SK-N-SH (cell line): ENCODE measurements at regions not wholly inside any gene's neighbourhood (a gene's known extent, or its start where the extent isn't known, plus 50 kb on each side); places are given as distances from the start of the nearest gene placed in this dataset.

Source experiments
- CTCF ChIA-PET: fragments of 300-600, 350-600 bp; formaldehyde crosslinking; extraction: SDS; loops from one replicate; lab custom pipeline; 2021; lab: Yijun Ruan, JAX
- POLR2A ChIA-PET: fragments of 350-600 bp; sonication (Branson Sonifier 250); formaldehyde crosslinking; extraction: SDS; loops from one replicate; lab custom pipeline; 2020; ENCODE audit warnings: antibody characterized with exemption, inconsistent platforms; lab: Yijun Ruan, JAX
- DNase-seq: peaks from one replicate; pipeline ENCODE4 v3.0.0; 2012
- H2AFZ ChIP-seq: fragments of 200-600 bp; sonication (generic); 2 replicates; pipeline ENCODE4 v1.8.1; 2016; ENCODE audit warnings: antibody characterized with exemption, mild to moderate bottlenecking, low read depth
- H3F3A ChIP-seq: fragments of 200-600 bp; sonication (generic); replicated peaks from 2 replicates; pipeline ENCODE3; 2016; ENCODE audit warnings: antibody characterized with exemption, mild to moderate bottlenecking; ENCODE audit not compliant: insufficient read depth
- H3K27ac ChIP-seq, 2 experiments: fragments of 200-500 bp in 1 of 2; fragments of 200-600 bp in 1 of 2; sonication (Bioruptor generic) in 1 of 2; sonication (generic), shearing (Covaris generic) in 1 of 2; 2 replicates each; pipeline versions ENCODE4 v1.5.1 to v1.6.1; 2014 to 2016; ENCODE audit warnings: low read depth in 2 of 2, inconsistent platforms in 1 of 2, low read length in 1 of 2, mild to moderate bottlenecking in 1 of 2, mixed read lengths in 1 of 2
- H3K27me3 ChIP-seq: fragments of 200-600 bp; sonication (generic), shearing (Covaris generic); 2 replicates; pipeline ENCODE4 v1.6.1; 2016; ENCODE audit warnings: mixed run types; ENCODE audit not compliant: insufficient read depth
- H3K36me3 ChIP-seq, 2 experiments: fragments of 200-500 bp in 1 of 2; fragments of 200-600 bp in 1 of 2; sonication (Bioruptor generic) in 1 of 2; sonication (generic) in 1 of 2; replicated peaks in 1 of 2; 2 replicates each; pipeline versions ENCODE3 to v1.5.1; 2014 to 2016; ENCODE audit warnings: low read length in 1 of 2, mild to moderate bottlenecking in 1 of 2; ENCODE audit not compliant: insufficient read depth in 2 of 2, control insufficient read depth in 1 of 2
- H3K4me1 ChIP-seq, 2 experiments: fragments of 200-500 bp in 1 of 2; fragments of 200-600 bp in 1 of 2; sonication (Bioruptor generic) in 1 of 2; sonication (generic), shearing (Covaris generic) in 1 of 2; 2 replicates each; pipeline versions ENCODE4 v1.5.1 to v1.6.1; 2014 to 2016; ENCODE audit warnings: low read depth in 1 of 2, low read length in 1 of 2, mixed run types in 1 of 2; ENCODE audit not compliant: insufficient read depth in 2 of 2, control insufficient read depth in 1 of 2
- H3K4me2 ChIP-seq: fragments of 200-600 bp; sonication (generic), shearing (Covaris generic); 2 replicates; pipeline ENCODE4 v1.6.1; 2017; ENCODE audit warnings: mixed run types
- H3K4me3 ChIP-seq, 2 experiments: fragments of 200-500 bp in 1 of 2; fragments of 200-600 bp in 1 of 2; sonication (Bioruptor generic) in 1 of 2; sonication (generic), shearing (Covaris generic) in 1 of 2; 2 replicates each; pipeline versions ENCODE4 v1.5.1 to v1.8.1; 2014 to 2016; ENCODE audit warnings: low read depth in 2 of 2, inconsistent platforms in 1 of 2, low read length in 1 of 2, mild to moderate bottlenecking in 1 of 2, mixed read lengths in 1 of 2, moderate library complexity in 1 of 2
- H3K79me2 ChIP-seq: fragments of 200-600 bp; sonication (generic); 2 replicates; pipeline ENCODE4 v1.8.1; 2017; ENCODE audit warnings: mild to moderate bottlenecking; ENCODE audit not compliant: insufficient read depth
- H3K9ac ChIP-seq: fragments of 200-600 bp; sonication (generic); 2 replicates; pipeline ENCODE4 v1.6.1; 2017; ENCODE audit warnings: mixed run types
- H3K9me2 ChIP-seq: fragments of 200-600 bp; sonication (generic); 2 replicates; pipeline ENCODE4 v1.6.1; 2017; ENCODE audit warnings: mixed run types
- H3K9me3 ChIP-seq: fragments of 200-600 bp; sonication (generic); 2 replicates; pipeline ENCODE4 v1.6.1; 2017; ENCODE audit warnings: mixed run types, mild to moderate bottlenecking, moderate library complexity
- H4K20me1 ChIP-seq: fragments of 200-600 bp; sonication (generic); 2 replicates; pipeline ENCODE4 v1.6.1; 2017; ENCODE audit warnings: mild to moderate bottlenecking, mixed run types; ENCODE audit not compliant: insufficient read depth
- FOXM1 ChIP-seq: IDR thresholded peaks from 2 replicates; pipeline ENCODE4 v1.4.0; 2012; ENCODE audit warnings: low read depth, mild to moderate bottlenecking
- NRF1 ChIP-seq: IDR thresholded peaks from 2 replicates; pipeline ENCODE4 v1.6.1; 2012; ENCODE audit warnings: low read depth, mild to moderate bottlenecking, low read length
- POLR2AphosphoS5 ChIP-seq: IDR thresholded peaks from 2 replicates; pipeline ENCODE4 v1.6.1; 2012; ENCODE audit warnings: low read depth, low read length
- RAD21 ChIP-seq: IDR thresholded peaks from 2 replicates; pipeline ENCODE4 v1.6.1; 2012; ENCODE audit warnings: mild to moderate bottlenecking, low read length
- TCF12 ChIP-seq: IDR thresholded peaks from 2 replicates; pipeline ENCODE4 v1.4.0; 2012
- YY1 ChIP-seq: IDR thresholded peaks from 2 replicates; pipeline ENCODE4 v1.4.0; 2012; ENCODE audit warnings: low read depth, mild to moderate bottlenecking
- WGBS: methylation state at CpG from one replicate; pipeline ENCODE4 v1.1.6; 2017; ENCODE audit warnings: low lambda C conversion rate; 5-methylcytosine and 5-hydroxymethylcytosine counted together
- TF ChIP-seq, protein P1 (sequence below): fragments of 150-350 bp; IDR thresholded peaks from 2 replicates; pipeline ENCODE4 v1.6.1; 2016; ENCODE audit warnings: mild to moderate bottlenecking, low read depth, low read length
- TF ChIP-seq, protein P2 (sequence below): fragments of 200-600 bp; sonication (generic); IDR thresholded peaks from 2 replicates; pipeline ENCODE4 v1.6.1; 2017; ENCODE audit warnings: antibody characterized with exemption, mild to moderate bottlenecking, moderate library complexity
- TF ChIP-seq, protein P3 (sequence below): IDR thresholded peaks from 2 replicates; pipeline ENCODE4 v1.4.0; 2012; ENCODE audit warnings: low read depth
- TF ChIP-seq, protein P4 (sequence below): IDR thresholded peaks from 2 replicates; pipeline ENCODE4 v1.4.0; 2012; ENCODE audit warnings: low read depth, borderline replicate concordance

DNA sequence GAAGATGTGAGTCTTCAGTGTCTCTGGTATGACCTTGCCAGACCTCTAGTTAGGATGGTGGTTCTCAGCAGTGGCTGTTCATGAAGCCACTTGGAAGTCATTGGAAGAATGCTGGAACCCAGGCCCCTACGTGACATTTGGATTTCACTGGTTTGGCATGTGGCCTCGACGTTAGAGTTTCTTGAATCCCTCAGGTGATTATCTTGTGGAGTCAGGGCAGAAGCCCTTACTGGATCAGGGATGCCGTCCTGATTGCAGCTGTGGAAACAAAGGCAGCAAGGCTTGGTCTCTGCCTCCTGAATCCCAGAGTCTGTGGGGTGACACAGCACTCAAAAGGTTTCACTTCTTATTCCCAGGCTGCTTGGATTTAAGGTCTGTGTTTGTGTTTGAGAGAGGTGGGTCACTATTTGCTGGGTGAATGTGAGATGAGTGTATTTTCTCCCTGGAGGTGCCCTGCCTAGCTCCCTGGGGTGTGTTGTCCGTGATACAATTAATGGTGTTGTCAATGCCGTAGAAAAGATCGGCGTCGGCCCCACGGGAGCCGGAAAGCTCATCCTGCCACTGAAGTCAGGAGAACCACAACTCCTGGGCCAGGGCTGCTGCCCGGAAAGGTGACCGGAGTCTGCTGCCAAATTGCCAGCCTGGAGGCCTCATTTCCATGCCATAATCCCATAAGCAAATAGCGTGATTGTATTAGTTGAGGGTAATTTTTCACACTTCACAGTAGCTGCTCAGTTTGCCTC, 939.0 kb downstream of the BRD1 start:
- no peaks in the 10 kb centered on the region for H3F3A ChIP-seq
- H3K4me3 ChIP-seq: no peak overlapping the region
- H3K36me3 ChIP-seq: no peaks in the 10 kb centered on the region
- H4K20me1 ChIP-seq: no peaks in the 10 kb centered on the region
- H3K9me3 ChIP-seq: no peaks in the 10 kb centered on the region
- no peaks in the 10 kb centered on the region for H3K9me2 ChIP-seq
- POLR2A ChIA-PET: no interaction called here
- no peak overlapping the region for H3K9ac ChIP-seq
- no peak overlapping the region for H3K4me2 ChIP-seq
- H2AFZ ChIP-seq: no peak overlapping the region
- H3K4me1 ChIP-seq: no peaks in the 10 kb centered on the region
- DNase-seq: no peak
- CTCF ChIA-PET: interaction anchor here (1.0 kb wide), 1 partner anchor 9 kb away, joined by 4 read pairs; no protein-coding TSS in a partner anchor
- no peaks in the 10 kb centered on the region; the same call in 1 of the 2 replicates for H3K27me3 ChIP-seq
- no peak overlapping the region for H3K27ac ChIP-seq
- H3K79me2 ChIP-seq: no peaks in the 10 kb centered on the region
- TF ChIP-seq, protein P1, sequence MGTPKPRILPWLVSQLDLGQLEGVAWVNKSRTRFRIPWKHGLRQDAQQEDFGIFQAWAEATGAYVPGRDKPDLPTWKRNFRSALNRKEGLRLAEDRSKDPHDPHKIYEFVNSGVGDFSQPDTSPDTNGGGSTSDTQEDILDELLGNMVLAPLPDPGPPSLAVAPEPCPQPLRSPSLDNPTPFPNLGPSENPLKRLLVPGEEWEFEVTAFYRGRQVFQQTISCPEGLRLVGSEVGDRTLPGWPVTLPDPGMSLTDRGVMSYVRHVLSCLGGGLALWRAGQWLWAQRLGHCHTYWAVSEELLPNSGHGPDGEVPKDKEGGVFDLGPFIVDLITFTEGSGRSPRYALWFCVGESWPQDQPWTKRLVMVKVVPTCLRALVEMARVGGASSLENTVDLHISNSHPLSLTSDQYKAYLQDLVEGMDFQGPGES: no peak
- TF ChIP-seq FOXM1 (no peak), TCF12 (no peak), NRF1 (no peak), YY1 (no peak), POLR2AphosphoS5 (no peak), RAD21 (no peak)
- TF ChIP-seq, protein P2, sequence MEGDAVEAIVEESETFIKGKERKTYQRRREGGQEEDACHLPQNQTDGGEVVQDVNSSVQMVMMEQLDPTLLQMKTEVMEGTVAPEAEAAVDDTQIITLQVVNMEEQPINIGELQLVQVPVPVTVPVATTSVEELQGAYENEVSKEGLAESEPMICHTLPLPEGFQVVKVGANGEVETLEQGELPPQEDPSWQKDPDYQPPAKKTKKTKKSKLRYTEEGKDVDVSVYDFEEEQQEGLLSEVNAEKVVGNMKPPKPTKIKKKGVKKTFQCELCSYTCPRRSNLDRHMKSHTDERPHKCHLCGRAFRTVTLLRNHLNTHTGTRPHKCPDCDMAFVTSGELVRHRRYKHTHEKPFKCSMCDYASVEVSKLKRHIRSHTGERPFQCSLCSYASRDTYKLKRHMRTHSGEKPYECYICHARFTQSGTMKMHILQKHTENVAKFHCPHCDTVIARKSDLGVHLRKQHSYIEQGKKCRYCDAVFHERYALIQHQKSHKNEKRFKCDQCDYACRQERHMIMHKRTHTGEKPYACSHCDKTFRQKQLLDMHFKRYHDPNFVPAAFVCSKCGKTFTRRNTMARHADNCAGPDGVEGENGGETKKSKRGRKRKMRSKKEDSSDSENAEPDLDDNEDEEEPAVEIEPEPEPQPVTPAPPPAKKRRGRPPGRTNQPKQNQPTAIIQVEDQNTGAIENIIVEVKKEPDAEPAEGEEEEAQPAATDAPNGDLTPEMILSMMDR: no peak
- TF ChIP-seq, protein P3, sequence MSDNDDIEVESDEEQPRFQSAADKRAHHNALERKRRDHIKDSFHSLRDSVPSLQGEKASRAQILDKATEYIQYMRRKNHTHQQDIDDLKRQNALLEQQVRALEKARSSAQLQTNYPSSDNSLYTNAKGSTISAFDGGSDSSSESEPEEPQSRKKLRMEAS: no peak
- TF ChIP-seq, protein P4, sequence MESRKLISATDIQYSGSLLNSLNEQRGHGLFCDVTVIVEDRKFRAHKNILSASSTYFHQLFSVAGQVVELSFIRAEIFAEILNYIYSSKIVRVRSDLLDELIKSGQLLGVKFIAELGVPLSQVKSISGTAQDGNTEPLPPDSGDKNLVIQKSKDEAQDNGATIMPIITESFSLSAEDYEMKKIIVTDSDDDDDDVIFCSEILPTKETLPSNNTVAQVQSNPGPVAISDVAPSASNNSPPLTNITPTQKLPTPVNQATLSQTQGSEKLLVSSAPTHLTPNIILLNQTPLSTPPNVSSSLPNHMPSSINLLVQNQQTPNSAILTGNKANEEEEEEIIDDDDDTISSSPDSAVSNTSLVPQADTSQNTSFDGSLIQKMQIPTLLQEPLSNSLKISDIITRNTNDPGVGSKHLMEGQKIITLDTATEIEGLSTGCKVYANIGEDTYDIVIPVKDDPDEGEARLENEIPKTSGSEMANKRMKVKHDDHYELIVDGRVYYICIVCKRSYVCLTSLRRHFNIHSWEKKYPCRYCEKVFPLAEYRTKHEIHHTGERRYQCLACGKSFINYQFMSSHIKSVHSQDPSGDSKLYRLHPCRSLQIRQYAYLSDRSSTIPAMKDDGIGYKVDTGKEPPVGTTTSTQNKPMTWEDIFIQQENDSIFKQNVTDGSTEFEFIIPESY: no peak
- 35% methylated on average over 12 of the region's 14 CpGs for WGBS
